HepG2 (cell line): ENCODE measurements at regions not wholly inside any gene's neighbourhood (a gene's known extent, or its start where the extent isn't known, plus 50 kb on each side); places are given as distances from the start of the nearest gene placed in this dataset.

Source experiments
- ATAC-seq: fragments of 200-7000 bp; cut with Tn5 transposase; 3 replicates; pipeline ENCODE4 v1.9.1; 2020; ENCODE audit warnings: mild to moderate bottlenecking, moderate library complexity
- BruUV-seq: library from RNA; stranded (reverse); fragments of 400-500 nt; replicated peaks from 2 replicates; lab custom pipeline; 2021; lab: Mats Ljungman, UMichigan
- CTCF ChIA-PET: fragments of 300-600 bp; formaldehyde crosslinking; extraction: SDS; loops from one replicate; lab custom pipeline; 2021; ENCODE audit warnings: low total read pairs, inconsistent platforms, low intra/inter-chr PET ratio; lab: Yijun Ruan, JAX
- POLR2A ChIA-PET: fragments of 350-600 bp; sonication (Branson Sonifier 250); formaldehyde crosslinking; loops from one replicate; lab custom pipeline; 2020; ENCODE audit warnings: antibody characterized with exemption, inconsistent platforms; lab: Yijun Ruan, JAX
- DNase-seq: peaks from one replicate; pipeline ENCODE4 v3.0.0-alpha.2; 2015; ENCODE audit warnings: low spot score
- FAIRE-seq: peaks from 3 replicates; lab custom pipeline; 2011; peaks lifted over from hg19 to GRCh38; lab: Jason Lieb, UNC
- H2AFZ ChIP-seq: one replicate; pipeline ENCODE4 v1.6.1; 2011; ENCODE audit warnings: low read length, inconsistent platforms
- H3K27ac ChIP-seq: fragments of 300-600 bp; 3 replicates; pipeline ENCODE4 v1.8.0; 2011; ENCODE audit warnings: mixed run types, mild to moderate bottlenecking, mixed read lengths, low read length, inconsistent platforms; ENCODE audit not compliant: insufficient read depth; ENCODE audit errors: extremely low read length
- H3K27me3 ChIP-seq, 2 experiments: fragments of 200-600 bp in 1 of 2; 2 replicates in 1 of 2; 3 replicates in 1 of 2; pipeline versions ENCODE4 v1.6.0 to v1.8.0; 2011; ENCODE audit warnings: low read length in 2 of 2, mild to moderate bottlenecking in 2 of 2, moderate library complexity in 2 of 2, inconsistent platforms in 1 of 2; ENCODE audit not compliant: insufficient read depth in 2 of 2, control insufficient read depth in 1 of 2
- H3K36me3 ChIP-seq, 2 experiments: fragments of 200-600 bp in 1 of 2; replicated peaks in 1 of 2; 2 replicates in 1 of 2; 3 replicates in 1 of 2; pipeline versions ENCODE4 v1.5.1 to v1.8.0; 2011; ENCODE audit warnings: low read length in 2 of 2, inconsistent platforms in 1 of 2; ENCODE audit not compliant: insufficient read depth in 2 of 2, control insufficient read depth in 1 of 2
- H3K4me1 ChIP-seq: 2 replicates; pipeline ENCODE4 v1.5.1; 2012; ENCODE audit warnings: low read length, inconsistent platforms; ENCODE audit not compliant: insufficient read depth
- H3K4me2 ChIP-seq: 2 replicates; pipeline ENCODE4 v1.6.0; 2011; ENCODE audit warnings: low read depth, low read length, inconsistent platforms
- H3K4me3 ChIP-seq, 3 experiments: fragments of 200-600 bp in 1 of 3; sonication (generic), shearing (Covaris generic) in 1 of 3; replicated peaks in 1 of 3; 2 replicates each; pipeline ENCODE4 v1.5.1; 2011 to 2016; ENCODE audit warnings: low read length in 3 of 3, inconsistent platforms in 2 of 3, low read depth in 2 of 3, mild to moderate bottlenecking in 2 of 3, control low read depth in 1 of 3, mixed read lengths in 1 of 3; ENCODE audit not compliant: insufficient read depth in 1 of 3
- H3K79me2 ChIP-seq: one replicate; pipeline ENCODE4 v1.6.1; 2011; ENCODE audit warnings: low read length, inconsistent platforms; ENCODE audit not compliant: insufficient read depth
- H3K9ac ChIP-seq: 2 replicates; pipeline ENCODE4 v1.6.0; 2011; ENCODE audit warnings: mild to moderate bottlenecking, low read depth, low read length, inconsistent platforms; ENCODE audit not compliant: insufficient read depth
- H3K9me3 ChIP-seq: 2 replicates; pipeline ENCODE4 v1.5.1; 2012; ENCODE audit warnings: mild to moderate bottlenecking, low read length
- H4K20me1 ChIP-seq: 2 replicates; pipeline ENCODE4 v1.6.0; 2011; ENCODE audit warnings: inconsistent platforms, mild to moderate bottlenecking, low read length, moderate library complexity; ENCODE audit not compliant: insufficient read depth
- CEBPB ChIP-seq: IDR thresholded peaks from 2 replicates; pipeline ENCODE4 v1.6.1; 2011; ENCODE audit warnings: low read depth, low read length, improper control_type of control experiment, borderline replicate concordance
- KLF15 ChIP-seq: sonication (generic); formaldehyde crosslinking; IDR thresholded peaks from 2 replicates; pipeline ENCODE4 v1.8.1; 2023; ENCODE audit warnings: borderline replicate concordance, mild to moderate bottlenecking, inconsistent platforms, missing genetic modification reagents, mixed read lengths
- NFKBIZ ChIP-seq: IDR thresholded peaks from 2 replicates; pipeline ENCODE4 v1.6.1; 2018; ENCODE audit warnings: missing genetic modification reagents, missing compliant biosample characterization
- PITX1 ChIP-seq: sonication (generic); formaldehyde crosslinking; IDR thresholded peaks from 2 replicates; pipeline ENCODE4 v1.5.1; 2020; ENCODE audit warnings: mild to moderate bottlenecking, missing genetic modification reagents
- TCF12 ChIP-seq, 2 experiments: fragments of 450-650 bp in 1 of 2; sonication (generic) in 1 of 2; formaldehyde crosslinking in 1 of 2; IDR thresholded peaks; 2 replicates each; pipeline versions ENCODE4 v1.6.1 to v1.8.0; 2017 to 2022; ENCODE audit warnings: antibody characterized with exemption in 1 of 2, mild to moderate bottlenecking in 1 of 2, missing genetic modification reagents in 1 of 2, moderate library complexity in 1 of 2
- TGIF2 ChIP-seq: IDR thresholded peaks from 2 replicates; pipeline ENCODE4 v1.6.1; 2016; ENCODE audit warnings: control low read depth, missing compliant biosample characterization
- TMF1 ChIP-seq: sonication (generic); formaldehyde crosslinking; IDR thresholded peaks from 2 replicates; pipeline ENCODE4 v1.8.1; 2022; ENCODE audit warnings: low read depth, missing genetic modification reagents
- ZNF207 ChIP-seq: fragments of 450-650 bp; IDR thresholded peaks from 2 replicates; pipeline ENCODE4 v1.6.1; 2016; ENCODE audit warnings: antibody characterized with exemption, borderline replicate concordance
- ZNF720 ChIP-seq: sonication (generic); formaldehyde crosslinking; IDR thresholded peaks from 2 replicates; pipeline ENCODE4 v1.4.0; 2020; ENCODE audit warnings: missing genetic modification reagents
- ZNF766 ChIP-seq: sonication (generic); formaldehyde crosslinking; IDR thresholded peaks from 2 replicates; pipeline ENCODE4 v1.5.0; 2020; ENCODE audit warnings: missing genetic modification reagents, borderline replicate concordance
- WGBS: methylation state at CpG from one replicate; pipeline ENCODE4 v1.1.6; 2017; ENCODE audit warnings: low lambda C conversion rate; 5-methylcytosine and 5-hydroxymethylcytosine counted together
- in situ Hi-C: cut with HindIII; loops from 2 replicates; pipeline ENCODE4 v1.10.0; 2017; ENCODE audit warnings: low pct_unique_long_range_greater_than_20kb; ENCODE audit not compliant: extremely low pct_ligation_motif_present
- intact Hi-C: fragments of 100-400 bp; cut with micrococcal nuclease; formaldehyde crosslinking; loops from one replicate; pipeline ENCODE4 v1.10.0; 2022; ENCODE audit not compliant: unreplicated experiment
- TF ChIP-seq, protein P1 (sequence below): sonication (generic); formaldehyde crosslinking; IDR thresholded peaks from 2 replicates; pipeline ENCODE4 v1.4.0; 2020; ENCODE audit warnings: missing genetic modification reagents
- TF ChIP-seq, protein P2 (sequence below): IDR thresholded peaks from 2 replicates; pipeline ENCODE4 v1.6.1; 2016; ENCODE audit warnings: mild to moderate bottlenecking

GRCh38 chr3:103706671-103707070 is 1271.9 kb downstream of the ZPLD1 start:
- no peak overlapping the region for H2AFZ ChIP-seq
- no peak overlapping the region for H3K4me2 ChIP-seq
- no peaks in the 10 kb centered on the region for H3K4me1 ChIP-seq
- ATAC-seq (no peak), DNase-seq (no peak), FAIRE-seq (no peak)
- no peaks in the 10 kb centered on the region for H3K9me3 ChIP-seq
- H3K36me3 ChIP-seq, result no peaks in the 10 kb centered on the region
- in situ Hi-C loops, result no loop called here
- H3K4me3 ChIP-seq, result no peak overlapping the region
- TF ChIP-seq PITX1 (CRISPR knock-in tag) (no peak), TMF1 (no peak), ZNF766 (no peak)
- H4K20me1 ChIP-seq, result no peaks in the 10 kb centered on the region
- WGBS, result 0% methylated on average over 1 of the region's 1 CpG
- BruUV-seq, result no TSS peak
- intact Hi-C loops, result no loop called here
- POLR2A ChIA-PET, result no interaction called here
- H3K9ac ChIP-seq, result no peak overlapping the region
- H3K79me2 ChIP-seq, result no peaks in the 10 kb centered on the region
- CTCF ChIA-PET, result no interaction called here
- H3K27me3 ChIP-seq, result no peaks in the 10 kb centered on the region
- H3K27ac ChIP-seq, result no peak overlapping the region

DNA sequence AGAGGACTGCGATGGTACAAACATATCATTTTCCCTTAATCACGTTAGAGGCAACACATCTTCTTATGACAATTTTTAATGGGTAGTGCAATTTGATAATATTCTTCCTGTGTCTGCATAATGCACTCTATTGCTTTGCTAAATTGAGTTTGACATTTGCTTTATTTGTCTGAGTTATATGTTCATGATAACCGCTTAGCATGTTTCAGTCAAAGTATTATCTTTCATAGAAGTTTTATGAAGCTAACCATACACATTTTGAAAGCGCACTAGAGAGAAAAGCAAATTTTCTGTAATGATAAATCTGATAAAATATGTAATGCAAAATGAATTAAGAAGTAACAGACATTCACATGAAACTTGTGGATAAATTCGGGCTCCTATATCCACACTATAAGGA is 1276.9 kb downstream of the ZPLD1 start:
- Histone ChIP-seq H3K27ac (no peak overlapping the region), H3K36me3 (no peaks in the 10 kb centered on the region), H3K4me2 (no peak overlapping the region), H3K4me3 (no peak overlapping the region), H3K79me2 (no peaks in the 10 kb centered on the region), H3K4me1 (no peaks in the 10 kb centered on the region), H2AFZ (no peak overlapping the region), H3K27me3 (no peaks in the 10 kb centered on the region), H3K9ac (no peak overlapping the region), H4K20me1 (no peaks in the 10 kb centered on the region), H3K9me3 (no peaks in the 10 kb centered on the region)
- in situ Hi-C loops (no loop called here), intact Hi-C loops (no loop called here)
- ATAC-seq, result no peak
- BruUV-seq, result no TSS peak
- ChIA-PET CTCF (no interaction called here), POLR2A (no interaction called here)
- no peak for FAIRE-seq
- WGBS, result 2% methylated on average over 5 of the region's 5 CpGs
- TF ChIP-seq TCF12 (IDR thresholded peaks at IDR 0.05) (no peak), TCF12 (CRISPR knock-in tag; IDR thresholded peaks at IDR 0.05) (no peak), KLF15 (CRISPR knock-in tag) (no peak), NFKBIZ (CRISPR knock-in tag) (no peak), CEBPB (no peak), ZNF720 (CRISPR knock-in tag) (no peak), TGIF2 (CRISPR knock-in tag) (no peak), ZNF207 (no peak)
- TF ChIP-seq, protein P1, sequence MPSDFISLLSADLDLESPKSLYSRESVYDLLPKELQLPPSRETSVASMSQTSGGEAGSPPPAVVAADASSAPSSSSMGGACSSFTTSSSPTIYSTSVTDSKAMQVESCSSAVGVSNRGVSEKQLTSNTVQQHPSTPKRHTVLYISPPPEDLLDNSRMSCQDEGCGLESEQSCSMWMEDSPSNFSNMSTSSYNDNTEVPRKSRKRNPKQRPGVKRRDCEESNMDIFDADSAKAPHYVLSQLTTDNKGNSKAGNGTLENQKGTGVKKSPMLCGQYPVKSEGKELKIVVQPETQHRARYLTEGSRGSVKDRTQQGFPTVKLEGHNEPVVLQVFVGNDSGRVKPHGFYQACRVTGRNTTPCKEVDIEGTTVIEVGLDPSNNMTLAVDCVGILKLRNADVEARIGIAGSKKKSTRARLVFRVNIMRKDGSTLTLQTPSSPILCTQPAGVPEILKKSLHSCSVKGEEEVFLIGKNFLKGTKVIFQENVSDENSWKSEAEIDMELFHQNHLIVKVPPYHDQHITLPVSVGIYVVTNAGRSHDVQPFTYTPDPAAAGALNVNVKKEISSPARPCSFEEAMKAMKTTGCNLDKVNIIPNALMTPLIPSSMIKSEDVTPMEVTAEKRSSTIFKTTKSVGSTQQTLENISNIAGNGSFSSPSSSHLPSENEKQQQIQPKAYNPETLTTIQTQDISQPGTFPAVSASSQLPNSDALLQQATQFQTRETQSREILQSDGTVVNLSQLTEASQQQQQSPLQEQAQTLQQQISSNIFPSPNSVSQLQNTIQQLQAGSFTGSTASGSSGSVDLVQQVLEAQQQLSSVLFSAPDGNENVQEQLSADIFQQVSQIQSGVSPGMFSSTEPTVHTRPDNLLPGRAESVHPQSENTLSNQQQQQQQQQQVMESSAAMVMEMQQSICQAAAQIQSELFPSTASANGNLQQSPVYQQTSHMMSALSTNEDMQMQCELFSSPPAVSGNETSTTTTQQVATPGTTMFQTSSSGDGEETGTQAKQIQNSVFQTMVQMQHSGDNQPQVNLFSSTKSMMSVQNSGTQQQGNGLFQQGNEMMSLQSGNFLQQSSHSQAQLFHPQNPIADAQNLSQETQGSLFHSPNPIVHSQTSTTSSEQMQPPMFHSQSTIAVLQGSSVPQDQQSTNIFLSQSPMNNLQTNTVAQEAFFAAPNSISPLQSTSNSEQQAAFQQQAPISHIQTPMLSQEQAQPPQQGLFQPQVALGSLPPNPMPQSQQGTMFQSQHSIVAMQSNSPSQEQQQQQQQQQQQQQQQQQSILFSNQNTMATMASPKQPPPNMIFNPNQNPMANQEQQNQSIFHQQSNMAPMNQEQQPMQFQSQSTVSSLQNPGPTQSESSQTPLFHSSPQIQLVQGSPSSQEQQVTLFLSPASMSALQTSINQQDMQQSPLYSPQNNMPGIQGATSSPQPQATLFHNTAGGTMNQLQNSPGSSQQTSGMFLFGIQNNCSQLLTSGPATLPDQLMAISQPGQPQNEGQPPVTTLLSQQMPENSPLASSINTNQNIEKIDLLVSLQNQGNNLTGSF, result no peak
- TF ChIP-seq, protein P2, sequence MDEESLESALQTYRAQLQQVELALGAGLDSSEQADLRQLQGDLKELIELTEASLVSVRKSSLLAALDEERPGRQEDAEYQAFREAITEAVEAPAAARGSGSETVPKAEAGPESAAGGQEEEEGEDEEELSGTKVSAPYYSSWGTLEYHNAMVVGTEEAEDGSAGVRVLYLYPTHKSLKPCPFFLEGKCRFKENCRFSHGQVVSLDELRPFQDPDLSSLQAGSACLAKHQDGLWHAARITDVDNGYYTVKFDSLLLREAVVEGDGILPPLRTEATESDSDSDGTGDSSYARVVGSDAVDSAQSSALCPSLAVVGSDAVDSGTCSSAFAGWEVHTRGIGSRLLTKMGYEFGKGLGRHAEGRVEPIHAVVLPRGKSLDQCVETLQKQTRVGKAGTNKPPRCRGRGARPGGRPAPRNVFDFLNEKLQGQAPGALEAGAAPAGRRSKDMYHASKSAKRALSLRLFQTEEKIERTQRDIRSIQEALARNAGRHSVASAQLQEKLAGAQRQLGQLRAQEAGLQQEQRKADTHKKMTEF, result no peak
- no peak for DNase-seq
